ENCODE measurements at regions not wholly inside any gene's neighbourhood (a gene's known extent, or its start where the extent isn't known, plus 50 kb on each side); places are given as distances from the start of the nearest gene placed in this dataset.

- no peak overlapping the region for H3K27ac ChIP-seq
- no peaks in the 10 kb centered on the region for H3K4me1 ChIP-seq
- no peaks in the 10 kb centered on the region for H3K27me3 ChIP-seq
- no peak for DNase-seq
- H3K4me3 ChIP-seq: no peak overlapping the region
- no peak for TF ChIP-seq CTCF (IDR thresholded peaks at IDR 0.05)
- no peak for TF ChIP-seq EP300 (IDR thresholded peaks at IDR 0.05)
- TF ChIP-seq POLR2A (IDR thresholded peaks at IDR 0.05): no peak
- TF ChIP-seq POLR2AphosphoS5 (IDR thresholded peaks at IDR 0.05): no peak
- no peaks in the 10 kb centered on the region for H3K9me3 ChIP-seq
- H3K36me3 ChIP-seq: no peaks in the 10 kb centered on the region
- intact Hi-C loops (cut with DNase I): no loop called here
- WGBS, 2 donors: 75 to 92% methylated on average over 2 of the region's 2 CpGs
Measured at GRCh38 chrX:39640866-39641265, 456.9 kb downstream of the BCOR start.

GRCh38 chrX:39642071-39642470 lies 455.7 kb downstream of the BCOR start:
- Histone ChIP-seq H3K4me3 (no peak overlapping the region), H3K9me3 (no peaks in the 10 kb centered on the region), H3K36me3 (no peaks in the 10 kb centered on the region), H3K27ac (no peak overlapping the region), H3K27me3 (no peaks in the 10 kb centered on the region), H3K4me1 (no peaks in the 10 kb centered on the region)
- no peak for TF ChIP-seq CTCF (IDR thresholded peaks at IDR 0.05)
- TF ChIP-seq POLR2A (IDR thresholded peaks at IDR 0.05): no peak
- TF ChIP-seq POLR2AphosphoS5 (IDR thresholded peaks at IDR 0.05): no peak
- TF ChIP-seq EP300 (IDR thresholded peaks at IDR 0.05): no peak
- DNase-seq: no peak
- WGBS, 2 donors: 22 to 50% methylated on average over 10 of the region's 10 CpGs
- intact Hi-C loops (cut with DNase I): no loop called here

DNA sequence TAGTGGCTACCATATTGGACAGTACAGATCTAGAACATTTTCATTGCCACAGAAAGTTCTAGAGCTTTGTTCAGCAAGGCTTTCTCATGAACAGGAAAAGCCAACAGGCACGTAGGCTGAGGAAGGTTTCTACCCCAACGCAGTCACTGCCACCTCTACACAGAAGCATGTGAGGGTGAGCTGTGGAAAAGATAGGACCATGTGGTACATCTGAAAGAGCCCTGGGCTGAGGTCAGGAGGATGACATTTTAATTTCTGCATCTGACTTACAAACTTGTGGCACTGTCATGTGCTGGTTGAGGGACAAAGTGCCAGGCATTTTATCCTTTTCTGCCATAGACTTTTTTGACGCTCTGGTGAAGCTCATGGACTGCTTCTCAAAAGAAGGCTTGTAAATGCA lies 454.2 kb downstream of the BCOR start:
- 88 to 99% methylated on average over 3 of the region's 3 CpGs for WGBS, 2 donors
- H3K9me3 ChIP-seq: no peaks in the 10 kb centered on the region
- no peaks in the 10 kb centered on the region for H3K4me1 ChIP-seq
- no peak overlapping the region for H3K4me3 ChIP-seq
- no peak for DNase-seq
- intact Hi-C loops (cut with DNase I): no loop called here
- no peaks in the 10 kb centered on the region for H3K27me3 ChIP-seq
- TF ChIP-seq POLR2A (IDR thresholded peaks at IDR 0.05): no peak
- TF ChIP-seq CTCF (IDR thresholded peaks at IDR 0.05): no peak
- TF ChIP-seq EP300 (IDR thresholded peaks at IDR 0.05): no peak
- TF ChIP-seq POLR2AphosphoS5 (IDR thresholded peaks at IDR 0.05): no peak
- no peak overlapping the region for H3K27ac ChIP-seq
- no peaks in the 10 kb centered on the region for H3K36me3 ChIP-seq

- peak overlapping the region in 2 of 4 donors; percentile 26 to 34 for H3K27ac ChIP-seq
- H3K4me1 ChIP-seq: no peaks in the 10 kb centered on the region
- peak; percentile 87 for DNase-seq
- intact Hi-C loops (cut with DNase I): no loop called here
- no peaks in the 10 kb centered on the region for H3K36me3 ChIP-seq
- no peak overlapping the region for H3K4me3 ChIP-seq
- no peaks in the 10 kb centered on the region for H3K9me3 ChIP-seq
- H3K27me3 ChIP-seq: no peaks in the 10 kb centered on the region
- WGBS, 2 donors: 74 to 83% methylated on average over 21 of the region's 21 CpGs
- peak in 1 of 4 donors; percentile 20 for TF ChIP-seq POLR2AphosphoS5 (IDR thresholded peaks at IDR 0.05)
- no peak for TF ChIP-seq EP300 (IDR thresholded peaks at IDR 0.05)
Measured at GRCh38 chrX:39645178-39645895, 452.4 kb downstream of the BCOR start.

DNA sequence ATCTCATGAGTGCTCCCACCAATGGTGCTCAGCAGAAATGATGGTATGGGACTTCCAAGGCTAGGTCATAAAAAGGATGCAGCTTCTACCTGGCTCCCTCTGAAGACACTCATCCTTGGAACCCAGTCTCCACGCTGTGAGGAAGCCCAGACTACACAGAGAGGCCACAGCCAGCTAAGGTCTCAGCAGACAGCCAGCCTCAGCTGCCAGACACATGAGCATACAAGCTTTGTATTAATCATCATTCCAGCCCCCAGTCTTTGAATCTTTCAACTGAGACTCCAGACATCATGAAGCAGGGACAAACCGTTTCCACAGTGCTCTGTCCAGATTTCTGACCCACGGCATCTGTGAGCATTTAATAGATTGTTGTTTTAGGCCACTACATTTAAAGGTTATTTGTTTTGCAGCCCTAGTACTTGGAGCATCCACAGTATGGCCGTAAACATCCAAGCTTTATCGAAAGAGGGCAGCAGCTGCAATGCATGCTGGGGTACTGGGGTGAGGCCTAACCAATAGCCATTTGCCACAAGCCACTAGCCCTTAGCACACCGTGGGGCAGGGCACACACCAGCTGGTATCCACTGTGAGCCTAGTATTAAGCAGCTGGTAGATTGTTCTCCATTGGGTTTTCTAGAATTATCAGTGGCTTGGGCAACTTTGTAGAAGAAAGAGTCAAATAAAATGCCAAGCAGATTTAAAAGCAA lies 449.1 kb downstream of the BCOR start:
- TF ChIP-seq POLR2A (IDR thresholded peaks at IDR 0.05) (no peak), POLR2AphosphoS5 (IDR thresholded peaks at IDR 0.05) (no peak), CTCF (IDR thresholded peaks at IDR 0.05) (no peak), EP300 (IDR thresholded peaks at IDR 0.05) (no peak)
- intact Hi-C loops (cut with DNase I): no loop called here
- 84 to 92% methylated on average over 6 of the region's 6 CpGs for WGBS, 2 donors
- Histone ChIP-seq H3K9me3 (no peaks in the 10 kb centered on the region), H3K27me3 (no peaks in the 10 kb centered on the region), H3K4me3 (no peak overlapping the region), H3K36me3 (no peaks in the 10 kb centered on the region), H3K4me1 (no peaks in the 10 kb centered on the region), H3K27ac (no peak overlapping the region)
- DNase-seq: no peak
